HG03378 (cell line): ENCODE measurements at regions not wholly inside any gene's neighbourhood (a gene's known extent, or its start where the extent isn't known, plus 50 kb on each side); places are given as distances from the start of the nearest gene placed in this dataset.

Source experiments
- ATAC-seq: cut with Tn5 transposase; IDR thresholded peaks from one replicate; pipeline ENCODE4 v1.9.1; 2021; ENCODE audit warnings: mild to moderate bottlenecking, moderate library complexity; ENCODE audit not compliant: unreplicated experiment

- no peak for ATAC-seq
Observed at GRCh38 chr6:170163405-170164170, 127.3 kb downstream of the DLL1 start.

GRCh38 chr6:170162775-170163404 is 128.0 kb downstream of the DLL1 start:
- ATAC-seq = no peak

GRCh38 chr6:170162011-170162774 is 128.7 kb downstream of the DLL1 start:
- no peak for ATAC-seq

- no peak for ATAC-seq
Observed at GRCh38 chr6:170160628-170161611, 130.0 kb downstream of the DLL1 start.

GRCh38 chr6:170160031-170160627 is 130.7 kb downstream of the DLL1 start:
- ATAC-seq = no peak

GRCh38 chr6:170159022-170159965 is 131.6 kb downstream of the DLL1 start:
- ATAC-seq = no peak

GRCh38 chr6:170158296-170159021 is 132.4 kb downstream of the DLL1 start:
- ATAC-seq = no peak

GRCh38 chr6:170157567-170158218 is 133.2 kb downstream of the DLL1 start:
- ATAC-seq = no peak

GRCh38 chr6:170156448-170157375 is 134.2 kb downstream of the DLL1 start:
- ATAC-seq = no peak

- no peak for ATAC-seq
Observed at GRCh38 chr6:170155464-170156196, 135.2 kb downstream of the DLL1 start.

GRCh38 chr6:170153436-170154319 is 137.2 kb downstream of the DLL1 start:
- no peak for ATAC-seq

GRCh38 chr6:170152989-170153388 is 137.9 kb downstream of the DLL1 start:
- no peak for ATAC-seq

- ATAC-seq = no peak
Observed at GRCh38 chr6:170152124-170152926, 138.6 kb downstream of the DLL1 start.

- no peak for ATAC-seq
Observed at GRCh38 chr6:170151804-170152123, 139.1 kb downstream of the DLL1 start.
